NT2/D1 (cell line): ENCODE measurements at regions not wholly inside any gene's neighbourhood (a gene's known extent, or its start where the extent isn't known, plus 50 kb on each side); places are given as distances from the start of the nearest gene placed in this dataset.
"Not testable (repeated sequence)": the region's sequence is repeated elsewhere in the genome, so short reads cannot be mapped to it uniquely, and the experiment has no call there.

ENCODE experiments used
- YY1 ChIP-seq: IDR thresholded peaks from 2 replicates; pipeline ENCODE4 v1.6.1; 2011; ENCODE audit not compliant: insufficient read length, insufficient read depth
- ZNF274 ChIP-seq: IDR thresholded peaks from 2 replicates; pipeline ENCODE4 v1.6.1; 2011; ENCODE audit warnings: mild to moderate bottlenecking, low read depth, low read length

GRCh38 chr15:84388638-84389037 is 153.1 kb downstream of the GOLGA6L4 start:
- not testable (repeated sequence) for TF ChIP-seq YY1, ZNF274
